Lung (tissue), 11 donors: ENCODE measurements at regions not wholly inside any gene's neighbourhood (a gene's known extent, or its start where the extent isn't known, plus 50 kb on each side); places are given as distances from the start of the nearest gene placed in this dataset.
"Not testable (repeated sequence)": the region's sequence is repeated elsewhere in the genome, so short reads cannot be mapped to it uniquely, and the experiment has no call there.

Experiments
- ATAC-seq: fragments of 200-7000 bp; cut with Tn5 transposase; one replicate; pipeline ENCODE4 v1.9.1; 2020; ENCODE audit warnings: moderate number of reproducible peaks; ENCODE audit not compliant: insufficient read depth, low FRiP score
- DNase-seq, 3 donors: peaks; one replicate each; pipeline ENCODE4 v3.0.0-alpha.2; 2013 to 2017
- H3K27ac ChIP-seq, 2 donors: one replicate each; pipeline ENCODE4 v1.5.1; 2013; ENCODE audit warnings: mild to moderate bottlenecking in 2 of 2, moderate library complexity in 2 of 2, control low read depth in 1 of 2, inconsistent platforms in 1 of 2, low read depth in 1 of 2, low read length in 1 of 2
- H3K27me3 ChIP-seq, 3 donors: one replicate each; pipeline ENCODE4 v1.5.1; 2013; ENCODE audit warnings: low read length in 2 of 3; ENCODE audit not compliant: control insufficient read depth in 3 of 3, insufficient read depth in 3 of 3
- H3K36me3 ChIP-seq, 4 donors: one replicate each; pipeline ENCODE4 v1.5.1; 2013; ENCODE audit warnings: low read length in 4 of 4, mild to moderate bottlenecking in 1 of 4, moderate library complexity in 1 of 4; ENCODE audit not compliant: control insufficient read depth in 4 of 4, insufficient read depth in 4 of 4
- H3K4me1 ChIP-seq, 5 donors: one replicate each; pipeline ENCODE4 v1.5.1; 2013; ENCODE audit warnings: low read length in 5 of 5, mild to moderate bottlenecking in 2 of 5, moderate library complexity in 1 of 5; ENCODE audit not compliant: control insufficient read depth in 5 of 5, insufficient read depth in 5 of 5
- H3K4me3 ChIP-seq: one replicate; pipeline ENCODE4 v1.5.1; 2013; ENCODE audit warnings: mild to moderate bottlenecking, control low read depth, moderate library complexity
- H3K9ac ChIP-seq, 2 donors: one replicate each; pipeline ENCODE4 v1.5.1; 2013; ENCODE audit warnings: low read length in 2 of 2, control low read depth in 1 of 2; ENCODE audit not compliant: insufficient read depth in 1 of 2
- H3K9me3 ChIP-seq, 4 donors: one replicate each; pipeline ENCODE4 v1.5.1; 2013; ENCODE audit warnings: low read length in 3 of 4, mild to moderate bottlenecking in 1 of 4, moderate library complexity in 1 of 4; ENCODE audit not compliant: control insufficient read depth in 4 of 4, insufficient read depth in 3 of 4
- WGBS, 2 donors: extraction: QIAGEN DNeasy Blood & Tissue Kit; methylation state at CpG; one replicate each; pipeline ENCODE4 v1.1.7; 2013; 5-methylcytosine and 5-hydroxymethylcytosine counted together
- TF ChIP-seq, protein P1 (sequence below): IDR thresholded peaks from 2 replicates; pipeline ENCODE4 v1.5.1; 2012; ENCODE audit warnings: mild to moderate bottlenecking; ENCODE audit errors: control extremely low read depth, extremely low read depth
- donor health status: control.
- donor health status: control.
- donor health status: Bipolar disorder and iron deficiency.
- donor health status: healthy.
- donor health status: DM: yes; HTN: yes; CAD: no.

DNA sequence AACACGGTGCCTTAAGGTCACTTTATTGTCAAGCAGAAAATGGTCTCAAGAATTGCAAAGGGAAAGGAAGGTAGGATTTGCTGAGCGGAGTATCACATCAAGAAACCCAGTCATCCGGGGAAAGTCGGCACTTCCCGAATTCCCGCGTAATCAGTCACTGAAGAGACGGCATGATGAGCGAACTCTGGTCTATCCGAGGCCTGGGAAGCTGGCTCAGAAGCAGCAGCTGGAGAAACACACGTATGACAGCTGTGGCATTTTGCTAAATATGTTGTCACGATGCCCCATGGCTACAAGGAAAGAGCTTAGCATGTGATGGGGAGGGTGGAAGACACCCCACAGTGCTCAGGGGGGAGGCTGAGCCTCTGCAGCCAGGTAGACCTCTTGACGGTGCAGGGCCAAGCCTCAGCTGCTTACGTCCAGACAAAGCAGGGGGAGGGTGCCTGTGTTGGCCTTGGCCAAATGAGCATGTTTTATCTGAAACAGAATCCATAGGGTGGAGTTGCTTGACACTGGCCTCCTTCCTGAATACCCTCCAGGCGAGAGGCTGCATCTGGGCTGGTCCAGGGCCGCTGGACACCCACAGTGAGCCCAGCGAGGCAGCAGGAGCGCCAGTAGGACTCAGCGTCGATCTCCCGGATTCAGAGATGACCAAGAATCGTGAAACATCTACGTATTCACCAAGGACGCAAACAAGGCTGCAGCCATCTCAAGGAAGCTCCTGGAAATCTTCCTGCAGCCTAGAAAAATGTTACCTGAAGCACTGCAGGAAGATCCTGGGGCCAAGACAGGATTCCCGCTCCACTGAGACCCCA lies 118.8 kb upstream of the AFDN start:
- H3K27ac ChIP-seq: no peak overlapping the region
- DNase-seq (no peak), ATAC-seq (no peak)
- no peaks in the 10 kb centered on the region for H3K36me3 ChIP-seq
- H3K9ac ChIP-seq: no peak overlapping the region
- 83 to 86% methylated on average over 25 of the region's 25 CpGs for WGBS, 2 donors
- no peaks in the 10 kb centered on the region for H3K9me3 ChIP-seq
- H3K4me1 ChIP-seq: peaks cover 0 to 10% (median 2%) of the 10 kb centered on the region in 5 donors
- TF ChIP-seq, protein P1, sequence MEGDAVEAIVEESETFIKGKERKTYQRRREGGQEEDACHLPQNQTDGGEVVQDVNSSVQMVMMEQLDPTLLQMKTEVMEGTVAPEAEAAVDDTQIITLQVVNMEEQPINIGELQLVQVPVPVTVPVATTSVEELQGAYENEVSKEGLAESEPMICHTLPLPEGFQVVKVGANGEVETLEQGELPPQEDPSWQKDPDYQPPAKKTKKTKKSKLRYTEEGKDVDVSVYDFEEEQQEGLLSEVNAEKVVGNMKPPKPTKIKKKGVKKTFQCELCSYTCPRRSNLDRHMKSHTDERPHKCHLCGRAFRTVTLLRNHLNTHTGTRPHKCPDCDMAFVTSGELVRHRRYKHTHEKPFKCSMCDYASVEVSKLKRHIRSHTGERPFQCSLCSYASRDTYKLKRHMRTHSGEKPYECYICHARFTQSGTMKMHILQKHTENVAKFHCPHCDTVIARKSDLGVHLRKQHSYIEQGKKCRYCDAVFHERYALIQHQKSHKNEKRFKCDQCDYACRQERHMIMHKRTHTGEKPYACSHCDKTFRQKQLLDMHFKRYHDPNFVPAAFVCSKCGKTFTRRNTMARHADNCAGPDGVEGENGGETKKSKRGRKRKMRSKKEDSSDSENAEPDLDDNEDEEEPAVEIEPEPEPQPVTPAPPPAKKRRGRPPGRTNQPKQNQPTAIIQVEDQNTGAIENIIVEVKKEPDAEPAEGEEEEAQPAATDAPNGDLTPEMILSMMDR: no peak
- H3K27me3 ChIP-seq: no peaks in the 10 kb centered on the region
- H3K4me3 ChIP-seq: no peak overlapping the region

DNA sequence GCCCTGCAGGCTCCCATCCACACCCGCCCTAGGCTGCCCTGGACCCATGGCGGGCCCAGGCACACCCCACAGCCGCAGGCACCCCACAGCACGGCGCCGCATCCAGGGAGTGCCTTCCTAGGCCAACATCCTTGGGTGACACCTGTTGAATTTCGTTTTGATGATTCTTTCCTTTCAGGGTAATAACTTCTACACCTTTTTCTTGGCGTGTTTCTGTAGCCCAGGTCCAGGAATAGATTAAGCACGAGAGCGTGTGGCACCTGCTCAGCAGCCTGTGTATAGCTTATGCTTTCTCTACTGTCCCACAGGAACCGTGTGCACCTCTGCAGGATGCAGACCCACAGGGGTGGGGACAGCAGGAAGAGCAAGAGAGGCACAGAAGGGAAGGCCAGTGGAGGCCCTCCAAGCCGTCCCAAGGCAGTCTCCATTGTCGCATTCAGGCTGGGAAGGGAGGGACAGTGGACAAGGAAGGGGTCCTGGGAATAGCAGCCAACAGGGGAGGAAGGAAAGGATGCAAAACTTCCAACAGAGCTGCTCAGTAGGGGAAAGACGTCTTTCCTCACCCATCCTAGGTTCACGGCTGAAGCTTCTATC lies 118.1 kb upstream of the AFDN start:
- no peak for DNase-seq
- Histone ChIP-seq H3K4me1 (peaks cover 0 to 10% (median 2%) of the 10 kb centered on the region in 5 donors), H3K36me3 (no peaks in the 10 kb centered on the region), H3K27me3 (no peaks in the 10 kb centered on the region), H3K9me3 (no peaks in the 10 kb centered on the region), H3K9ac (no peak overlapping the region), H3K4me3 (no peak overlapping the region), H3K27ac (no peak overlapping the region)
- ATAC-seq: no peak
- WGBS, 2 donors: 82 to 84% methylated on average over 15 of the region's 15 CpGs
- TF ChIP-seq, protein P1: no peak

- Histone ChIP-seq H3K27me3 (no peaks in the 10 kb centered on the region), H3K4me3 (no peak overlapping the region), H3K36me3 (no peaks in the 10 kb centered on the region), H3K9ac (no peak overlapping the region), H3K27ac (no peak overlapping the region), H3K9me3 (no peaks in the 10 kb centered on the region), H3K4me1 (peaks cover 0 to 10% (median 2%) of the 10 kb centered on the region in 5 donors)
- 59 to 72% methylated on average over 7 of the region's 7 CpGs for WGBS, 2 donors
- TF ChIP-seq, protein P1: no peak
- no peak for DNase-seq
- no peak for ATAC-seq
Measured at GRCh38 chr6:167709196-167709595, 117.5 kb upstream of the AFDN start.

DNA sequence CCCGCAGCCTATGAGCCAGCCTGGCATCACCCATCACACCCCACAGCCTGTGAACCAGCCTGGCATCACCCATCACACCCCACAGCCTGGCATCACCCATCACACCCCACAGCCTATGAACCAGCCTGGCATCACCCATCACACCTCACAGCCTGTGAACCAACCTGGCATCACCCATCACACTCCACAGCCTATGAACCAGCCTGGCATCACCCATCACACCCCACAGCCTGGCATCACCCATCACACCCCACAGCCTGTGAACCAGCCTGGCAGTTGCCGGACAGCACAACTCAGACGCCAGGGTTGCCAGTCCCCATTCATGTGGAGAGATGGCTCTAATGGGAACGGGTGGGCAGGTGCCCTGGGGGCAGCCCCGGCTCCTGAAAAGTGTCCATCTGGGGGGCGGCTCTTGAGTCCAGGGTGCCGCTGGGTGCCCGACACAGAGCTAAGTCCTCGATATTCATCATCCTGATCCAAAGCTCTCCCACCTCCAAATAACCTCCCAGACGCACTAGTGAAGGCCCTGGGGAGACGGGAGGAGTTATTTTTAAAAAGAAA lies 116.9 kb upstream of the AFDN start:
- ATAC-seq: not testable (repeated sequence)

More for the DNA sequence above, 116.9 kb upstream of the AFDN start:
- H3K27me3 ChIP-seq, H3K27ac ChIP-seq, H3K4me1 ChIP-seq, DNase-seq, H3K4me3 ChIP-seq, H3K9ac ChIP-seq, H3K36me3 ChIP-seq, H3K9me3 ChIP-seq: not testable (repeated sequence)
- 93 to 95% methylated on average over 11 of the region's 11 CpGs for WGBS, 2 donors
